Germinal center (tissue), 1 donor: ENCODE measurements at regions not wholly inside any gene's neighbourhood (a gene's known extent, or its start where the extent isn't known, plus 50 kb on each side); places are given as distances from the start of the nearest gene placed in this dataset.
"Not testable (repeated sequence)": the region's sequence is repeated elsewhere in the genome, so short reads cannot be mapped to it uniquely, and the experiment has no call there.

ENCODE experiments used
- DNase-seq: peaks from one replicate; pipeline ENCODE4 v3.0.0; 2012; ENCODE audit warnings: mixed read lengths, low spot score

DNA sequence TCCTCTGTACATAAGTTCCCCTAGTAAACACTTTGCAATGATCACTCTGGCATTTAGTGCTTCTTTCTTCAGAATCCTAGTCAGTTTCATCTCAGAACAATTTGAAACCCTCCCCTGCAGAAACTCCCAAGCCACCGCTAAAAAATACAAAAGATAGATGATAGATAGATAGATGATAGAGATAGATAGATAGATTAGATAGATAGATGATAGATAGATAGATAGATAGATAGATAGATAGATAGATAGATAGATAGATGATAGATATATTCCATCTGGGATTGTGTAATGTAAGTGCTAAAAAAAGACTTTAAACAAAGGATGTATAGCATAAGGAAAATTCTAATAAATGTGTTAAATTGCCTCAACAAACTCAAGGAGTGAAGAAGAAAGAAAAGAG is 212.6 kb upstream of the POGK start:
- DNase-seq = no peak

DNA sequence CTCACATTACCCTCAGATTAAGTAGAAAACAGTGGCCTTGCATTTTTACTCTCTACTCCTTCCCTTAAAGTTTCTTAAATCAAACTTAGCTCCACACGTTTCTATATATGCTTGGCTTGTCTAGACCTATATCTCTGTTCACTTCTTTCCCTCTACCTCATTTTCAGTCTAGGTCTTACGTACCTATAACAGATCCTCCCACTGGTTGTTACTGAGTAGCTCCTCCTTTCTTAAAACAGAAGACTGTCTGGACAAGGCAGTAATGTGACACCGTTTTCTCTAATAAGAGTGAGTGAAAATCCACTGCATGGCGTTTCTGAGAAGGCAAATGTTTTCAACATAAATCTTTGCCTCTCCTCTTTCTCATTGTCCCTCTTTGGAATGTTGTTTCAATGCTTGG is 211.7 kb upstream of the POGK start:
- DNase-seq = no peak

DNA sequence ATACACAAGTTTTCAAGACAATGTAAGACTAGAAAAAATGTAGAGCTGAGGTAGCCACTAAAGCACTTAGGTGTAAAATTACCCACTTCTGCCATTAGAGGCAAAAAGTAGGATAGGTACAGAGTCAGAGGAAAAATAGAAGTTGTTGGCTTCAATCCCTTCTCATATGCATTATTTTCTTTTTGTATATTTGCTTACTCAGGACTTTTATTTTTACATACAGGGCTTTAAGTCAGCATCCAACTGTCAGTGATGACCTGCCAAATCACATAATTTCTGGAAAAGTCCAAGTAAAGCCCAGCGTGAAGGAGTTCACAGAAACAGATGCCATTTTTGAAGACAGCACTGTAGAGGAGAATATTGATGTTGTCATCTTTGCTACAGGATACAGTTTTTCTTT is 211.0 kb upstream of the POGK start:
- DNase-seq = no peak

DNA sequence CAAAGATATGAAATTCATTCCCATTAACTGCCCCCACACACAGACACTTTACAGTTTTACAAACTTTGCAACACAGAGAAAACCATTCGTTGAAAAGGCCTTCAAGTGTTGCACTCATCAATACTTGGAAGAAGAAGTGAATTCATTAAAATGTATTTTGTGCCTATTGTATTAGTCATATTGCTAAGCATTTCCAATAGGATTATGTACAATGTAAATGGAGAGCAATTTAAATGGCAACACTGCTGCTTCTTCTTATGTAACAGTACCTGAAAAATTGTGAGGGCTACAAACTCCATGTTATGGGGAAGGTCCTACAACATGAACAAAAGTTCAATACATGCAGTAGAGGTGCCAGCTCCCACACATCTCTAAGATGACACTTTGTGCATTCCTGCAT is 209.3 kb upstream of the POGK start:
- DNase-seq = no peak

DNA sequence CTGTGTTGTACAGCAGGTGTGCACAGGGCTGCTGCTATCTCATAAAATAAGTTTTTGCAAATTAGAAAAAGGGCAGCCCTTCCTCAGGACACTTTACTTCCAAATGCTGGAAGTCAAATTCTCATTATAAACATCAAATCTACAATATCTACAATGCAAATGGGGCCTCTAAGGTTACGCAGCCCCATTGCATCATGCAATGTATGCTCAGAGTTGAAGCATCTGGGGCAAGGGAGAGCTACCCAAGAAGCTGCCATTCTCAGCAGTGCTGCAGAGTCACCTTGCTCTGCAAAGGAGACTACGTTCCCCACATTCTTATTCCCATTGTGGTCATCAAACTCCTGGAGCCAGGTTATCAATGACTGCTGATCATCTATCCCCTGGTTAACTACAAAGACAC is 208.9 kb upstream of the POGK start:
- DNase-seq = no peak

DNA sequence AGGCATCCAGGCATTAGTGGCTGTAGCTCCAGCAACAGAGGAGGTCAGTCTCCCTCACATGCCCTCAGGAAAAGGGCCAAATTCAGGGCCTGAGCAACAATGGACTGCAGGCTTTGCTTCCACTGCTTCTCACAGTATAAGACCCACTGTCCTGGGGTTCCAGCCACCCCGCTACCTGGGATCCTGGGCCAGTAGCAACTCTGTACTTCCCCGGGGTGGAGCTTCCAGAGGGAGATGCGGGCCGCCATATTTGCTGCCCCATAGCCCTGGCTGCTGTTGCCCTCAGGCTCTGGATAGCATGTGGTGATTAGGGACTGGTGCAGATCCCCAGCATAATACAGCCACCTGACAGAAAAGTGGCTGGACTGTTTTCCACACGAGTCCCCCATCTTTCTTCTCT is 201.1 kb upstream of the POGK start:
- no peak for DNase-seq

DNA sequence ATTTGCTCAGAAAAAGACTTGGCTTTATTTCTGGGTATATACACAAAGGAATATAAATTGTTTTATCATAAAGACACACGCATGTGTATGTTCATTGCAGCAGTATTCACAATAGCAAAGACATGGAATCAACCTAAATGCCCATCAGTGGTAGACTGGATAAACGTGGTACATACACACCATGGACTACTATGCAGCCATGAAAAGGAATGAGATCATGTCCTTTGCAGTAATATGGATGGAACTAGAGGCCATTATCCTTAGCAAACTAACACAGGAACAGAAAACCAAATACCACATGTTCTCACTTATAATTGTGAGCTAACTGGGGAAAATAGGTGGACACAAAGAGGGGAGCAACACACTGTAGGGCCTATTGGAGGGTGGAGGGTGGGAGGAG is 182.0 kb upstream of the POGK start:
- DNase-seq = not testable (repeated sequence)

DNA sequence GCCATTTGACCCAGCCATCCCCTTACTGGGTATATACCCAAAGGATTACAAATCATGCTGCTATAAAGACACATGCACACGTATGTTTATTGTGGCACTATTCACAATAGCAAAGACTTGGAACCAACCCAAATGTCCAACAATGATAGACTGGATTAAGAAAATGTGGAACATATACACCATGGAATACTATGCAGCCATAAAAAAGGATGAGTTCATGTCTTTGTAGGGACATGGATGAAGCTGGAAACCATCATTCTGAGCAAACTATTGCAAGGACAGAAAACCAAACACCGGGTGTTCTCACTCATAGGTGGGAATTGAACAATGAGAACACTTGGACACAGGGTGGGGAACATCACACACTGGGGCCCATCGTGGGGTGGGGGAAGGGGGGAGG is 172.5 kb upstream of the POGK start:
- DNase-seq = not testable (repeated sequence)

DNA sequence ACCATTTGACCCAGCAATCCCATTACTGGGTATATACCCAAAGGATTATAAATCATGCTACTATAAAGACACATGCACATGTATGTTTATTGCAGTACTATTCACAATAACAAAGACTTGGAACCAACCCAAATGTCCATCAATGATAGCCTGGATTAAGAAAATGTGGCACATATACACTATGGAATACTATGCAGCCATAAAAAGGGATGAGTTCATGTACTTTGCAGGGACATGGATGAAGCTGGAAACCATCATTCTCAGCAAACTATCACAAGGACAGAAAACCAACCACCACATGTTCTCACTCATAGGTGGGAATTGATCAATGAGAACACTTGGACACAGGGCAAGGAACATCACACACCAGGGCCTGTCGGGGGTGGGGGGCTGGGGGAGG is 171.7 kb upstream of the POGK start:
- DNase-seq = not testable (repeated sequence)

DNA sequence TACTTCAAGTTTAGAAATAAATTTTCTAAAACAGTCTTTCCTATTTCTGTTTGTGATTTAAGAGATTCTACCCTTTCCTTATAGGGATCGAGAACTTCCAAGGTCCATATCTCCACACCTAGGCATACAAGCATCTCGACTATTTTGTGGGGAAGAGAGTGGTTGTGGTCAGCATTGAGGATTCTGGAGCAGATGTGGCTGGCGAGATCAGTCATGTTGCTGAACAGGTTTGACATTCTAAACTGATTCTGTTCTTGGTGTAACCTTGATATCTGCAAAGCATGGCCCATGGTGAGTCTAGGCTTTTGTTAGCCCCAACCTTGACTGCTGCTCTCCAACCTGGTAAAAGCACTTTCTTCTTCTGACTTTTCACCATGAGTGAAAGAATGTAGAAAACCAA is 167.6 kb upstream of the POGK start:
- no peak for DNase-seq

DNA sequence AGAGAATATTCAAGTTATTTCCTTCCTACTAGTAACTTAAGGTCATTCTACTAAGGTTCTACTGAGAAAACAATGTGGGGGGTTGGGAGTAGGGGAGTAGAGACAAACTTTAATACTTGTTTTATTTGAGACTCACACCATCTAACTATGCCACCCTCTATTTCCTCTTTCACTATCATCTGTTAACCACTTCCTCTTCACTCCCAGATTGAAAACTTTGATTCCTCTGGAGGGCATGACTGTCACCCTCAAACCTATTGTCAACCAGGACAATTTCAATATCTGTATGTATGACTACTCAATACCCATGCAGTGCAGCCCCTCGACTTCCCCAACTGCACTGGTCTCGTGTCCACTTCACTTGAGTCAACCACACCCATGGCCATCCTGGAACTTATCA is 165.6 kb upstream of the POGK start:
- no peak for DNase-seq

DNA sequence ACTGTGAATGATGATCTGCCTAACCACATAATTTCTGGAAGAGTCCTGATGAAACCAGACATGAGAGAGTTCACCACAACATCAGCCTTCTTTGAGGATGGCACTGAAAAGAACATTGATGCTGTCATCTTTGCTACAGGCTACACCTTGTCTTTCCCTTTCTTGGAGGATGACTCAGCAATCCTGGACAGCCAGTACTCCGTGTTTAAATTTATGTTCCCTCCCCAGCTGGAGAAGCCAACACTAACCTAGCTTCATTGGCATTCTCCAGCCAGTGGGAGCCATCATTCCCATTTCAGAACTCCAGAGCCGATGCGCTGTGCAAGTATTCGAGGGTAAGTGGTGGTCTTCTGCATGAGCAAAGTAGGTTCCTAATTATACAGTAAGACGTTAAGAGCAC is 164.1 kb upstream of the POGK start:
- no peak for DNase-seq

DNA sequence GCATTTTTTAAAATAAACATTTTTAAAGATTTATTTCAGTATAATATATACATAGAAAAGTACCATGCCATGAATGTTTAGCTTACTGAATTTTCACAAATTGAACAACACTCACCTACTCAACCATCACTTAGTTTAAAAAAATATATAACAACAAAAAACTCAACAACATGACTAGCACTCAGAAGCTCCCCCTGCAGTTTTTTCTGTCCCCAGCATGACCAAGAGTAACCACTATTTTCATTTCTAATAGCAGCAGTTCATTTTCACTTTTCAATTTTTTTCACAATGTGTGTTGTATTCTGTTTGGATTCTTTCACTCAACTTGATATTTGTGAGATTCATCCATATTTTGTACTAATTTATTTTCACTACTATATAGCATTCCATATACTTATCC is 162.3 kb upstream of the POGK start:
- no peak for DNase-seq

DNA sequence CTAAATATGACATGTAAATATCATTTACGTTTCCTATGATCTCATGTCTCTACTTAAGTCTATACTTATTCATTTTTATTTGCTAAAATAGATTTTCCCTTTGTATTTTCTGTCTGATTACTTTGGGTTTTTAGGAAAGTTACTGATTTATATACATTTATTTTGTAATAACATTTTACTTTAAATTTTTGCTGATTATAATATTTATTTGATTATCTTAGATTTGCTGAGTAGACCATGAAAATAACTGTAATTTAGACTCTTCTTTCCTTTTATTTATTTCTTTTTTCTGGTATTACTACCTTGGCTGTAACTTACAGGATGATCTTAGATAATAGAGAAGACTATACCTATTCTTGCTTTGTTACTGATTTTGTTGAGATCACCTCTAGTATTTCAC is 159.9 kb upstream of the POGK start:
- DNase-seq = no peak

DNA sequence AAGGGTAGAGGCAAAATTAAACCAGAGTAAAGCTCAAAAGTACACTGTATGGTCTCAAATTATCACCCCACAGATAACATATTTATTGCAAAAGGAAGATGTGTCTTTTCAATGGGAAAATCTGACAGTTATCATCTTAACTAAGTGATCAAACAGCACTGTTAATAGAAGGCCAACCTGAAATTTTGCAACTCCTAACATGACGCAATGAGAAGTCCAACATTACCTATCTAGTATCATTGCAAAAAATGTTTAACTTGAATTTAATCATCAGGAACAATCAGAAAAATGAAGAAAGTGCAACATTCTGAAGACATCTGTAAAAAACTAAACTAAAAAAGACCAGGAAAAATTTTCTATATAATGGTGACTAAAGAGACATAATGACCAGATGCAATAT is 156.7 kb upstream of the POGK start:
- DNase-seq = no peak

DNA sequence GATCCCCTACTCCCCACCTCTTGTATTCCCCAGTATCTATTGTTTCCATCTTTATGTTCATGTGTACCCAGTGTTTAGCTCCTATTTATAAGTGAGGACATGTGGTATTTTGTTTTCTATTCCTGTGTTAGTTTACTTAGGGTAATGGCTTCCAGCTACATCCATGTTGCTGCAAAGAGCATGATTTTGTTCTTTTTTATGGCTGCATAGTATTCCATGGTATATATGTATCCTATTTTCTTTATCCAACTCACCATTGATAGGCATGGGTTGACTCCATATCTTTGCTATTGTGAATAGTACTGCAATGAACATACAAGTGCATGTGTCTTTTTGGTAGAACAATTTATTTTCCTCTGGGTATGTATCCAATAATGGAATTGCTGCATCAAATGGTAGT is 154.6 kb upstream of the POGK start:
- DNase-seq = not testable (repeated sequence)

DNA sequence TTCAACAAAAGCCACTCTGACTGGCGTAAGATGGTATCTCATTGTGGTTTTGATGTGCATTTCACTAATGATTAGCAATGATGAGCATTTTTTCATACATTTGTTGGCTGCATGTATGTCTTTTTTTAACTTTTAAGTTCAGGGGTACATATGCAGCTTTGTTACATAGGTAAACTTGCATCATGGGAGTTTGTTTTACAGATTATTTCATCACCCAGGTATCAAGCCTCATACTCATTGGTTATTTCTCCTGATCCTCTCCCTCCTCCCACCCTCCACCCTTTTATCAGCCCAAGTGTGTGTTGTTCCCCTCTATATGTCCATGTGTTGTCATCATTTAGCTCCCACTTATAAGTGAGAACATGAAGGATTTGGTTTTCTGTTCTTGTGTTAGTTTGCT is 154.1 kb upstream of the POGK start:
- DNase-seq = no peak

DNA sequence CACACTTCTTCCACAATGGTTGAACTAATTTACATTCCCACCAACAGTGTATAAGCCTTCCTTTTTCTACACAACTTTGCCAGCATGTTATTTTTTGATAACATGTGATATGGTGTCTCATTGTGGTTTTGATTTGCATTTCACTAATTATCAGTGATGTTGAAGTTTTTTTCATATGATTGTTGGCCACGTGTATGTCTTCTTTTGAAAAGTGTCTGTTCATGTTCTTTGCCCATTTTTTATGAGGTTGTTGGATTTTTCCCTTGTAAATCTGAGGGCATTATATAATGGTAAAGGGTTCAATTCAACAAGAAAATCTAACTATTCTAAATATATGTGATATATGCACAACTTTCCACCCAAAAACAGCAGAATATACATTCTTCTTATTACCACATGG is 153.4 kb upstream of the POGK start:
- not testable (repeated sequence) for DNase-seq

DNA sequence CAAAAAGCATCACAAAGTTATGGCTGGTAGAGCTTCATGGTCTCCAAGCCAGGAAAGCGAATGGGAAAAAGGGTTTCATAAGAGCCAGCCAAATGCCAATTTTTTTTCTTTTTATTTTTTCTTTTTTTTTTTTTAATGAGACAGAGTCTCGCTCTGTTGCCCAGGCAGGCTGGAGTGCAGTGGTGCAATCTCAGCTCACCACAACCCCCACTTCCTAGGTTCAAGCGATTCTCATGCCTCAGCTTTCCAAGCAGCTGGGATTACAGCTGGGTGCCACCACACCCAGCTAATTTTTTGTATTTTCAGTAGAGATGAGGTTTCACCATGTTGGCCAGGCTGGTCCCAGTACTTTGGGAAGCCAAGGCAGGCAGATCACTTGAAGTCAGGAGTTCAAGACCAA is 148.7 kb upstream of the POGK start:
- not testable (repeated sequence) for DNase-seq

DNA sequence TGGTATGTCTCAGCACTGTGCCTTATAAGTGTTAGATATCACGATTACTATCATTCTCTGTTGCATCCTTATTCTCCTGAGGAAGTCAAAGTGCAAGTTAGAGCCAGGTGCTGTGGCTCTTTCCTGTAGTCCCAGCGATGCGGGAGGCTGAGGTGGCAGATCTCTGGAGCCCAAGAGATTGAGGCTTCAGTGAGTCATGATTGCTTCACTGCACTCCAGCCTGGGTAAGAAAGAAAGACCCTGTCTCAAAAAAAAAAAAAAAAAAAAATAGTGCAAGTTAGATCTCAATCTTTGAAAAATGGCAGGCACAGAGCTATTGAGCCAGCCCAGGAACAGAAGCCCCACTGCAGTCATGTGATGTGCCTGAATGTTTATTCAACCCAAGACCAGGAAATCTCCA is 147.8 kb upstream of the POGK start:
- DNase-seq = no peak

DNA sequence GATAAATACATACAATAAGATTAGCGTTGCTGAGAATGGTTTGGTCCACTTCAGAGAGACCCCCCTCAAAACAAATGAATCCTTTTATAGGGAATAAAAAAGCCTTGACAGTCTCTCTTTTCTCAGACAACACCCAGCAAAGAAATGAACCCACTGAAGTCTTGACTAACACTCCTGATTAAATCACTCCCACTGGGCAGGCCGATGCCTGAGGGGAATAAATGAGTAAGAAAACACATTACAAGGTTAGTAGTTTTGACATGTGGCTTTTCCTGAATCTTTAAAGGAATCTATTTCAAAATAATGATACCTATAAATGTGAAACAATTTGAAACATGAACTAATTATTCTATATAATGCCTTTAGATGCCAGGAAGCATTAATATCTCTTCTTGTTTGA is 146.9 kb upstream of the POGK start:
- DNase-seq = no peak

DNA sequence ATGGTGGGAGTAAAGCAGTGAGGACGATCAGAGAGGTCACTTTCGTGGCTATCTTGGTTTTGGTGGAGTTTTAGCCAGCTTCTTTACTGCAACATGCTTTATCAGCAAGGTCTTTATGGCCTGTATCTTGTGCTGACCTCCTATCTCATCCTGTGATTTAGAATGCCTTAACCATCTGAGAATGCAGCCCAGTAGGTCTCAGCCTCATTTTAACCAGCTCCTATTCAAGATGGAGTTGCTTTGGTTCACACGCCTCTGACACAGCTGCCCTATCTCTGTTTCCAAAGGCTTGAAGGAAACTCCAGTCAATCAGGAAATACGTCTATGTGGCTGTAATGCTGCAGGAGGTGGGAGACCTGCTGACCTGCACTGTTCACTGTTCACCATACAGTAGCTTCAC is 146.1 kb upstream of the POGK start:
- DNase-seq = no peak

DNA sequence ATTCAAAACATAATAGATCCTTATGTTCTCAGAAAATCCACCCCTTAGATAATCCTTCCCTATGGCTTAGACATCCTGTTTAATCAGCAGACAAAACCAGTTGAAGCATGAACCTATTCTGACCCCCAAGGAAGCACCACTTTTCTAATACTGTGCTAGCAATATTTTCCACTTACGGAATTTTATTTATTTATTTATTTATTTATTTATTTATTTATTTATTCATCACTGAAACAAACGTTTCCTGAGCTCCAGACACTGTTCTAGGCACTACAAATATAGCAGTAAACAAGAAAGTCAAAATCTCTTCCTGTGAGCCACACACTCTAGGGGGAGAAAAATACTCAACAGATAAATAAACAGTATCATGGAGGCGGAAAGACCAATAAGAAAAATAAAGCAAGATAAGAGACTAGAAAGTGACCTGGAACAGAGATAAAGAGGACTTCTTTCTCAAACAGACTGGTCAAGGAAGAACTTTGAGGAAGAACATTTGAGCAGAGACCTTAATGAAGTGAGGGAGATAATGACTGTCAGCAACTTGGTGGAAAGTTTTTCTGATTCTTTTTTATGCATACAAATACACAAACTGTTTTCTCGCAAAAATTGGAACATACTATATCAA is 145.5 kb upstream of the POGK start:
- DNase-seq = no peak

DNA sequence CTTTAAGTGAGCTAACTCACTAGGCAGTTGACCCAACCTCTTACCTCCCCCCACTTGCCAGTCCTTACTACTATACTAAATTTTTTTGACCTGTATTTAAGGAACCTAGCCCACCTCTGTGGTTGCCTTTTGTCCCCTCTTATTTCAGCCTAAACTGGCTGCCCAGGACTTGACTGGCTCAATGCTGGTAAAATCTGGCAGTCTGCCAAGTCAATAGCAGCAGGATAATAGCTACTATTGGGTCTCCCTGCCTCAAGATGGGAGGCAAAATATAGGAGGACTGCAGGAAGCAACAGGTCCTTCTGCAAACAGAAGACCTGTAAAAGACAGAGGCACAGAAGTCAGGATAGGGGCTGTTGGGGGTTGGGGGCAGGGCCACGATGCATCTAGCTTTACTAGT is 144.2 kb upstream of the POGK start:
- no peak for DNase-seq

DNA sequence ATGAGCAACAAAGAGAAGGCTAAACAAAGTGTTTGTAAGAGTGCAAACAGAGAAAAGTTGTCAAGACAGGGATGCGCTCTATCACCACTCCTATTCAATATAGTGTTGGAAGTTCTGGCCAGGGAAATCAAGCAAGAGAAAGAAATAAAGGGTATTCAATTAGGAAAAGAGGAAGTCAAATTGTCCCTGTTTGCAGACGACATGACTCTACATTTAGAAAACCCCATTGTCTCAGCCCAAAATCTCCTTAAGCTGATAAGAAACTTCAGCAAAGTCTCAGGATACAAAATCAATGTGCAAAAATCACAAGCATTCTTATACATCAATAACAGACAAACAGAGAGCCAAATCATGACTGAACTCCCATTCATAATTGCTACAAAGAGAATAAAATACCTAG is 143.4 kb upstream of the POGK start:
- DNase-seq = not testable (repeated sequence)
